ENCODE measurements at regions not wholly inside any gene's neighbourhood (a gene's known extent, or its start where the extent isn't known, plus 50 kb on each side); places are given as distances from the start of the nearest gene placed in this dataset.
"Not testable (repeated sequence)": the region's sequence is repeated elsewhere in the genome, so short reads cannot be mapped to it uniquely, and the experiment has no call there.

DNA sequence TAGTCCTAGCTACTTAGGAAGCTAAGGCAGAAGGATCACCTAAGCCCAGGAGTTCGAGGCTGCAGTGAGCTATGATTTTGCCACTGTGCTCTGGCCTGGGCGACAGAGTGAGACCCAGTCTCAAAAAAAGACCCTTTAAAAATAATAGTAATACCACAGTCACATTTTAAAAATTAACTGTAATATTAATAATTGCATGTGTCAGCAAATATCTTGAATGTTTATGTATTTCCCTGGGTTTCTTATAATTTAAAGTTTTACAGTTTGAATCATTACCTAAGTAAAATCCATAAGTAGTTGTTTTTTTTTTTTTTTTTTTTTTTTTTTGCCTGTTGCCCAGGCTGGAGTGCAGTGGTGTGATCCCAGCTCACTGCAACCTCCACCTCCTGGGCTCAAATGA lies 69.2 kb downstream of the LYZL2 start:
- no peak for DNase-seq (ENCODE audit: low read depth)

GRCh38 chr10:30559180-30559579 lies 70.4 kb downstream of the LYZL2 start:
- DNase-seq (ENCODE audit: low read depth): no peak

GRCh38 chr10:30558411-30558810 lies 71.1 kb downstream of the LYZL2 start:
- no peak for DNase-seq (ENCODE audit: low read depth)

- peak; percentile 13 for DNase-seq (ENCODE audit: low read depth)
Measured at GRCh38 chr10:30557884-30558283, 71.7 kb downstream of the LYZL2 start.

DNA sequence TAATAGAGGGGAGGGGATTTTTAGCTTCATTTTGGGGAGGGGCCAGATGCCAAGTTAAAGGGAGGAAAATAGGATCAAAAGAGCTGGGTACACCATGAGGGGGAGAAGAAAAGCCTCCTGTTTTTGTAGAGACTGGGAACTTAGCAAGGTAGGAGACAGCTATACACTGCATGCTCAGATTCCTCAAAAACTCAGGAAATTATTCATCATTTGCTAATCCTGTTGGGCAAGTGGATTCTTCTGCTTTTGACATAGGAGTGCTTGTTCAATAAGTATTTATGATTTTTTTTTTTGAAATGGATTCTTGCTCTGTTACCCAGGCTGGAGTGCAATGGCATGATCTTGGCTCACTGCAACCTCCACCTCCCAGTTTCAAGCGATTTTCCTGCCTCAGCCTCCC lies 73.4 kb downstream of the LYZL2 start:
- no peak for DNase-seq (ENCODE audit: low read depth)

DNA sequence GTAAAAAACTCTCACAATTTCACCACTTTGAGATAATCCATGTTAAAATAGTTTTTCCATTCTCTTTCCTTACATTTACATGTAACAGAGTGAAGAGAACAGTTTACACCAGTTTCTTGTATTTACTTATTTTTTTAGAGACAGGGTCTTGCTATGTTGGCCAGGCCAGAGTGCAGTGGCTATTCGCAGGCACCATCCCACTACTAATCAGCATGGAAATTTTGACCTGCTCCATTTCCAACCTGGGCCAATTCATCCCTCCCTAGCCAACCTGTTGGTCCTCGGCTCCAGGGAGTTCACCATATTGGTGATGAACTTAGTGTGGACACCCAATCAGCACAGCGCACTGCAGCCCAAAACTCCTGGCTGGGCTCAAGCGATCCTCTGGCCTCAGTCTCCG lies 74.1 kb downstream of the LYZL2 start:
- no peak for DNase-seq (ENCODE audit: low read depth)

GRCh38 chr10:30554440-30554825 lies 75.1 kb downstream of the LYZL2 start:
- DNase-seq (ENCODE audit: low read depth): no peak

GRCh38 chr10:30553626-30554439 lies 75.7 kb downstream of the LYZL2 start:
- DNase-seq (ENCODE audit: low read depth): no peak

DNA sequence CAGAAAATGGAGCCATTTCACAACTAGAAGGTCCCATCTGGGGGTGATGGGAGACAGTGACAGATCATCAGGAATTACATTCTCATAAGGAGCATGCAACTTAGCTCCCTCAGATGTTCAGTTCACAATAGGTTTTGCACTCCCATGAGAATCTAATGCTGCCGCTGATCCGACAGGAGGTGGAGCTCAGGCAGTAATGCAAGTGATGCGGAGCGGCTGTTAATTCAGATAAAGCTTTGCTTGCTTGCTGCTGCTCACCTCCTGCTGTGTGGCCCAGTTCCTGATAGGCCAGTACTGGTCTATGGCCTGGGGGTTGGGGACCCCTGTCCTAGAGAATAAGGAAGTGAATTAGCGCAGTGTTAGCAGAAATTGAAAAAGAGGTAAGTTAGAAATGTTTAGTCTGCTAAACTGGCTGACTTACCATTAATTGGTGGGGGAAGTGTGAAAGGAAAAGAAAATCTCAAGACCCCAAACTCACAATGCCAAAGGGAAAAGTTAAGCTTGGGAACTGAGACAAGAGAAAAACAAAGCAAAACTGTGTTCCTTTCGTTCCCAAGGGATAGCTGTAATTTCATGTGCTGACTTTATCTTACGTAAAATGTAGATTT lies 76.4 kb downstream of the LYZL2 start:
- DNase-seq (ENCODE audit: low read depth): no peak

DNA sequence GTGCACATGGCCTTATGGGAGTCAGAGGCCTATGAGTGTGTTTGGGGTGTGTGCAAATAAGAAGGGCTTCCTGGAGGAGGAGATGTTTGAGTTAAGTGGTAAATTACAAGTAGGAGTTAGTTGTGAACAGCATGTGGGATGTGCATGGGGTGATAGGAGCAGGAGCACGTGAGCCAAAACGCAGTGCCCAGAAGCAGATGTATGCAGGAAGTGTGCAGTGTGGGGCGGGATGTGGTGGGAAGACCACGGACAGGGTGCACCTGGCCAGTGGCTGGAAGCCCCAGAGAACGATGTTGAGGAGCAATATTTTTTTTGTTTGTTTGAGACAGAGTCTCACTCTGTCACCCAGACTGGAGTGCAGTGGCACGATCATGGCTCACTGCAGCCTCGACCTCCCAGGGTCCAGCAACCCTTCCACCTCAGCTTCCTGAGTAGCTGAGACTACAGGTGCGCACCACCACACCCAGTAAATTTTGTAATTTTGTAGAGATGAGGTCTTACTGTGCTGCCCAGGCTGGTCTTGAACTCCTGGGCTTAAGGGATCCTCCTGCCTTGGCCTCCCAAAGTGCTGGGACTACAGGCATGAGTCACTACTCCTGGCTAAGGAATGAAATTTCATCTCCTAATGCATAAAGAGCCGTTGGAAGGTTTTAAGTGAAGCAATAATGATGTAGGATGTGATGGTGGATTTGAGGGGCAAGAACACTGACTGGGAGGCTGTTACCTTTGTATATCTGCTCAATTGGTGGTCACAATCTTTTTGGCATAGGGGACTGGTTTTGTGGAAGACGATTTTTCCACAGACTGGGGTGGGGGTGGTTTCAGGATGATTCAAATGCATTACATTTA lies 78.4 kb downstream of the LYZL2 start:
- no peak for DNase-seq (ENCODE audit: low read depth)

DNA sequence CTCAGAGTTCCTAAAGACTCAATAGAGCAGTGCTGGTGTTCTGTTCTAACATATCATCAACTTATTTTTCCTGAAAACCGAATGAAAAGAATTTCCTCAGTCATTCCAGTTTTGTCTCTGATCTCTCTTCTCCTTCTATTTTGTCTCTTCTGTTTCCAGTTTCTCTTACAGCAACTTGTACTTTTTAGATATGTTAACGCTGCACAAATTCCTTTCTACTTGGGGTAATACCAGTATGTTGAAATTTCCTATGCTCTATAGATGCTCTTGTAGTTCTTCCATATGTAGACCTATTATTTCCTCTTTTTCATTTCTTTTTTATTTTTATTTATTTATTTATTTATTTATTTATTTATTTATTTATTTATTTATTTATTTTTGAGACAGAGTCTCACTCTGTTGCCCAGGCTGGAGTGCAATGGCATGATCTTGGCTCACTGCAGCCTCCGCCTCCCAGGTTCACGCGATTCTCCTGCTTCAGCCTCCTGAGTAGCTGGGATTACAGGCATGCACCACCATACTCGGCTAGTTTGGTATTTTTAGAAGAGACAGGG lies 80.3 kb downstream of the LYZL2 start:
- DNase-seq (ENCODE audit: low read depth): not testable (repeated sequence)

DNA sequence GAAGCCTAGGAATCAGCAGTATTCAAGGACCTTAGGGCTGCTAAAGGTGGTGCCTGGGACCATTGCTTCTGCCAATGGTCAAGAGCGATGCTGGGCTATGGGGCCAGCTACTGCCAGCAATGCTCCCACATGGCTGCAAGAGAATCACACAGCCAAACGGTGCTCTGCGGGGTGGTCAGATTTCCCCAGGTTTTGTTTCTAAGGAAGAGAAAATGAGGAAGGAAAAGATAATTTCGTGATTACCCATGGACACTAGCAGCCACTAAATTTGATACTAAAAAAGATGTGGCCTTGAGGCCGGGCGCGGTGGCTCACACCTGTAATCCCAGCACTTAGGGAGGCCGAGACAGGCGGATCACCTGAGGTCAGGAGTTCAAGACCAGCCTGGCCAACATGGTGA lies 83.0 kb downstream of the LYZL2 start:
- DNase-seq (ENCODE audit: low read depth): no peak

DNA sequence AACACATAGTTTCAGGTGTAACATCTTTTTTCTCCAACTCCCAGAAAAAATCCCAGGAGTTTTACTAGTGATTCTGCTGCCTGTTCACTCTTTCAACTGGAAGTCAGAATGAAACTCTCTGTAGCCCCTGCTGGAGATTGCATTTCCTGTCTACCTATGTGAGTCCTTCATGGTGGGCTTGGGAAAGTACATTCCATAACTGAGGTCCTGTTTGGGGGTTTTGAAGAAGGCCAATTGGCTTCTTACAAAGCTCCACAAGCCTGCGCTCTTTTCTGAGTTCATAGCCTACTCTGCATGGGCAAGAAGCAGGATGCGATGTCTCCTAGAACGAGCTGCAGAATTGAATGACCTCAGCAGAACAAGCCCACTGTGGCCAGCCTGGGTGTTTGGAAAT lies 86.7 kb downstream of the LYZL2 start:
- no peak for DNase-seq (ENCODE audit: low read depth)

GRCh38 chr10:30542001-30542894 lies 87.3 kb downstream of the LYZL2 start:
- DNase-seq (ENCODE audit: low read depth): no peak

- DNase-seq (ENCODE audit: low read depth): no peak
Measured at GRCh38 chr10:30540276-30540675, 89.3 kb downstream of the LYZL2 start.

DNA sequence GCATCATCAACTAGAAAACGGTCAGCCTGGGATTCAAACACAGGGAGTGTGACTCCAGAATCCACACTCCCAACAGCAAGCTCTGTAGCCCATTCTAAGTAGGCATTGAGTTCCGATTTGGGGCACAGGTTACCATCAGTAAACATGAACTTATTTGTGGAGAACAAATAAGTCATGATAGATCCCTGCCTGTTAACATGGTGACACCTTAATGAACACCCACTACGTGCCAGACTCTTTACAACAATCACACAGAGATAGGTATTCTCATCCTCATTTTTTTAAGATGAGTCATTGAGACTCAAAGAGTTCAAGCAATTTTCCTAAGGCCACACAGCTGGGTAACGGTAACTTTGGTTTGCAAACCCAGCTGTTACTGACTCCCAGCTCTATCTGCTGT lies 91.5 kb downstream of the LYZL2 start:
- DNase-seq (ENCODE audit: low read depth): no peak

- no peak for DNase-seq (ENCODE audit: low read depth)
Measured at GRCh38 chr10:30537586-30537985, 92.0 kb downstream of the LYZL2 start.

GRCh38 chr10:30537158-30537557 lies 92.4 kb downstream of the LYZL2 start:
- DNase-seq (ENCODE audit: low read depth): not testable (repeated sequence)

DNA sequence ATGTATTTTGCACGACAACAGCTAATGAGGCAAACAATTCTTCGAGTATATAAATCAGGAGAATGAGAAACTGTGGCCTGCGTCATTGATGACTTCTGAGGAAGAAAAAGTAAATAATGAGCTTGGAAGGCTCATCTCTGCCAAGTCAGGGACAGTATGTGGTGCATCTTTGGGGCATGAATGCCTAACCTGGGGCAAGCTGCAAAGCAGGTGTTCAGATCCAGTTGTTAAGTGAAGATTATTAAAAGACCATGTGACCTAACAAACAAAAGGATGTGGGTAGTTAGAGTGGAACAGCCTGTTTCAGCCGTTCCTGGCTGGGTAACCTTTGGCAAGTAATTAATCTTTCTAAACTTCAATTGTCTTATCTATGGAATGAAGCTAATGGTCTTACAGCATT lies 93.0 kb downstream of the LYZL2 start:
- no peak for DNase-seq (ENCODE audit: low read depth)

DNA sequence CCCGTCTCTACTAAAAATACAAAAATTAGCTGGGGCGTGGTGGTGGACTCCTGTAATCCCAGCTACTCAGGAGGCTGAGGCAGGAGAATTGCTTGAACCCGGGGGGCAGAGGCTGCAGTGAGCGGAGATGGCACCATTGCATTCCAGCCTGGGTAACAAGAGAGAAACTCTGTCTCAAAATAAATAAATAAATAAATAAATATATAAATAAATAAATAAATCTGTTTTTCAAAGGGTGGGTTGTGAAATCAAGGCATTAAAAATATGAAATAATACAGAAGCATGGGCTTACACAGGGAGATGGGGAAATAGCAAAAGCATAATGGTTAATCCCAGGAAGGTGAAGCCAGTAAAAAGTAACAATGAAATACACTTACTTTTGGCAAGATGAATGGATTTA lies 93.9 kb downstream of the LYZL2 start:
- DNase-seq (ENCODE audit: low read depth): no peak

GRCh38 chr10:30534465-30535144 lies 94.9 kb downstream of the LYZL2 start:
- peak; percentile 53 for DNase-seq (ENCODE audit: low read depth)
